ENCODE measurements at regions not wholly inside any gene's neighbourhood (a gene's known extent, or its start where the extent isn't known, plus 50 kb on each side); places are given as distances from the start of the nearest gene placed in this dataset.

- no peak for TF ChIP-seq POLR2A (IDR thresholded peaks at IDR 0.05)
- TF ChIP-seq CTCF (IDR thresholded peaks at IDR 0.05), result no peak
- TF ChIP-seq POLR2AphosphoS5 (IDR thresholded peaks at IDR 0.05), result no peak
Observed at GRCh38 chr13:27000686-27001085, 170.9 kb downstream of the USP12 start.
